ENCODE measurements at regions not wholly inside any gene's neighbourhood (a gene's known extent, or its start where the extent isn't known, plus 50 kb on each side); places are given as distances from the start of the nearest gene placed in this dataset.

- Histone ChIP-seq H3K36me3 (no peaks in the 10 kb centered on the region), H3K27me3 (peaks cover 3% of the 10 kb centered on the region), H3K9me3 (no peaks in the 10 kb centered on the region), H3K27ac (no peak overlapping the region), H3K4me3 (no peak overlapping the region), H3K4me1 (no peaks in the 10 kb centered on the region)
- intact Hi-C loops (cut with DNase I; ENCODE audit: low total_unique reads): no loop called here
- in situ Hi-C loops (cut with MboI; ENCODE audit: low pct_ligation_motif_present in 1 of 4, low pct_unique_long_range_greater_than_20kb in 1 of 4, low sequenced_read_pairs in 3 of 4): no loop called here
- TF ChIP-seq CTCF (IDR thresholded peaks at IDR 0.05) (no peak), POLR2A (IDR thresholded peaks at IDR 0.05) (no peak), POLR2AphosphoS5 (IDR thresholded peaks at IDR 0.05) (no peak), EP300 (IDR thresholded peaks at IDR 0.05; ENCODE audit: low read depth) (no peak)
- WGBS, 2 donors (ENCODE audit: low coverage in 1 of 2): 50% methylated on average over 5 of the region's 5 CpGs; no CpG with 5 or more reads in 1 of the 2 donors
- no peak for DNase-seq
These were observed 62.9 kb upstream of the ELK3 start for GRCh38 chr12:96131230-96131788.

- TF ChIP-seq CTCF (IDR thresholded peaks at IDR 0.05): peak in 2 of 5 experiments; percentile 14 to 24
- no peak for TF ChIP-seq EP300 (IDR thresholded peaks at IDR 0.05; ENCODE audit: low read depth)
- H3K9me3 ChIP-seq: no peaks in the 10 kb centered on the region
- WGBS, 2 donors (ENCODE audit: low coverage in 1 of 2): 89% methylated on average over 4 of the region's 4 CpGs; no CpG with 5 or more reads in 1 of the 2 donors
- peaks cover 3% of the 10 kb centered on the region for H3K27me3 ChIP-seq
- intact Hi-C loops (cut with DNase I; ENCODE audit: low total_unique reads) (no loop called here), in situ Hi-C loops (cut with MboI; ENCODE audit: low pct_ligation_motif_present in 1 of 4, low pct_unique_long_range_greater_than_20kb in 1 of 4, low sequenced_read_pairs in 3 of 4) (no loop called here)
- peak; percentile 23 for DNase-seq
- H3K4me1 ChIP-seq: no peaks in the 10 kb centered on the region
- H3K36me3 ChIP-seq: no peaks in the 10 kb centered on the region
- H3K4me3 ChIP-seq: no peak overlapping the region
- no peak overlapping the region for H3K27ac ChIP-seq
These were observed 61.4 kb upstream of the ELK3 start for GRCh38 chr12:96132819-96133218.

- H3K4me1 ChIP-seq: no peaks in the 10 kb centered on the region
- in situ Hi-C loops (cut with MboI; ENCODE audit: low pct_ligation_motif_present in 1 of 4, low pct_unique_long_range_greater_than_20kb in 1 of 4, low sequenced_read_pairs in 3 of 4): no loop called here
- intact Hi-C loops (cut with DNase I; ENCODE audit: low total_unique reads): no loop called here
- H3K27ac ChIP-seq: no peak overlapping the region
- DNase-seq: no peak
- H3K36me3 ChIP-seq: no peaks in the 10 kb centered on the region
- no peak for TF ChIP-seq POLR2A (IDR thresholded peaks at IDR 0.05)
- TF ChIP-seq CTCF (IDR thresholded peaks at IDR 0.05): no peak
- TF ChIP-seq POLR2AphosphoS5 (IDR thresholded peaks at IDR 0.05): no peak
- no peak for TF ChIP-seq EP300 (IDR thresholded peaks at IDR 0.05; ENCODE audit: low read depth)
- H3K9me3 ChIP-seq: no peaks in the 10 kb centered on the region
- 81 to 83% methylated on average over 5 of the region's 5 CpGs for WGBS, 2 donors (ENCODE audit: low coverage in 1 of 2)
- H3K27me3 ChIP-seq: peaks cover 3% of the 10 kb centered on the region
- H3K4me3 ChIP-seq: no peak overlapping the region
These were observed 60.0 kb upstream of the ELK3 start for GRCh38 chr12:96134200-96134599.

- TF ChIP-seq EP300 (IDR thresholded peaks at IDR 0.05; ENCODE audit: low read depth) (no peak), CTCF (IDR thresholded peaks at IDR 0.05) (no peak), POLR2AphosphoS5 (IDR thresholded peaks at IDR 0.05) (no peak), POLR2A (IDR thresholded peaks at IDR 0.05) (no peak)
- 71 to 77% methylated on average over 3 of the region's 3 CpGs for WGBS, 2 donors (ENCODE audit: low coverage in 1 of 2)
- H3K9me3 ChIP-seq: no peaks in the 10 kb centered on the region
- H3K4me3 ChIP-seq: no peak overlapping the region
- in situ Hi-C loops (cut with MboI; ENCODE audit: low pct_ligation_motif_present in 1 of 4, low pct_unique_long_range_greater_than_20kb in 1 of 4, low sequenced_read_pairs in 3 of 4): no loop called here
- no peak for DNase-seq
- intact Hi-C loops (cut with DNase I; ENCODE audit: low total_unique reads): no loop called here
- H3K27me3 ChIP-seq: peaks cover 3% of the 10 kb centered on the region
- no peaks in the 10 kb centered on the region for H3K4me1 ChIP-seq
- no peaks in the 10 kb centered on the region for H3K36me3 ChIP-seq
- no peak overlapping the region for H3K27ac ChIP-seq
These were observed 58.0 kb upstream of the ELK3 start for GRCh38 chr12:96136161-96136560.
